GM12878 (cell line): ENCODE measurements at regions not wholly inside any gene's neighbourhood (a gene's known extent, or its start where the extent isn't known, plus 50 kb on each side); places are given as distances from the start of the nearest gene placed in this dataset.

Experiments used
- CREM ChIP-seq: IDR thresholded peaks from 2 replicates; pipeline ENCODE4 v1.6.1; 2014; ENCODE audit warnings: antibody characterized with exemption, low read depth
- CTCF ChIP-seq, 3 experiments: IDR thresholded peaks in 2 of 3; conservative IDR thresholded peaks in 1 of 3; 2 replicates each; pipeline ENCODE4 v1.5.1; 2011; ENCODE audit warnings: low read depth in 3 of 3, low read length in 3 of 3, mild to moderate bottlenecking in 3 of 3, control low read depth in 2 of 3, moderate library complexity in 2 of 3, inconsistent platforms in 1 of 3, mixed read lengths in 1 of 3; ENCODE audit not compliant: control insufficient read depth in 2 of 3, insufficient read depth in 1 of 3; ENCODE audit errors: extremely low read depth in 1 of 3
- ESRRA ChIP-seq: IDR thresholded peaks from 2 replicates; pipeline ENCODE4 v1.6.1; 2012; ENCODE audit warnings: mild to moderate bottlenecking, low read length, improper control_type of control experiment
- MAX ChIP-seq: IDR thresholded peaks from 2 replicates; pipeline ENCODE4 v1.6.1; 2012; ENCODE audit warnings: low read depth, low read length, improper control_type of control experiment
- RFX5 ChIP-seq: IDR thresholded peaks from 2 replicates; pipeline ENCODE4 v1.6.1; 2011; ENCODE audit warnings: low read depth, low read length, improper control_type of control experiment

GRCh38 chr4:177001271-177002175 is 208.8 kb upstream of the VEGFC start:
- TF ChIP-seq ESRRA (no peak), MAX (no peak), RFX5 (no peak), CREM (no peak), CTCF (IDR thresholded peaks at IDR 0.05 in 2 of 3, conservative IDR thresholded peaks at IDR 0.05 in 1 of 3; ENCODE audit: control insufficient read depth in 2 of 3, extremely low read depth in 1 of 3, insufficient read depth in 1 of 3, low read depth in 3 of 3, low read length in 3 of 3) (no peak)
